Fibroblast of lung (primary cell): ENCODE measurements at regions not wholly inside any gene's neighbourhood (a gene's known extent, or its start where the extent isn't known, plus 50 kb on each side); places are given as distances from the start of the nearest gene placed in this dataset.
A peak's percentile ranks its signal among the peaks of the same experiment; 100 is the strongest.

Source experiments
- DNase-seq, 2 donors: peaks; one replicate each; pipeline versions ENCODE4 v3.0.0 to v3.0.0-alpha.2; 2010; ENCODE audit warnings: low read depth in 2 of 2
- H2AFZ ChIP-seq: 2 replicates; pipeline ENCODE4 v1.5.1; 2012; ENCODE audit warnings: low read length, control low read depth, inconsistent platforms
- H3K27ac ChIP-seq: 2 replicates; pipeline ENCODE4 v1.5.1; 2011; ENCODE audit warnings: low read length, control low read depth; ENCODE audit not compliant: insufficient read depth
- H3K27me3 ChIP-seq: 2 replicates; pipeline ENCODE4 v1.5.1; 2011; ENCODE audit warnings: mild to moderate bottlenecking, low read length; ENCODE audit not compliant: control insufficient read depth, insufficient read depth
- H3K36me3 ChIP-seq: 2 replicates; pipeline ENCODE4 v1.5.1; 2011; ENCODE audit warnings: low read length; ENCODE audit not compliant: control insufficient read depth, insufficient read depth
- H3K4me1 ChIP-seq: 2 replicates; pipeline ENCODE4 v1.5.1; 2011; ENCODE audit warnings: low read length; ENCODE audit not compliant: control insufficient read depth, insufficient read depth; ENCODE audit errors: extremely low read depth
- H3K4me2 ChIP-seq: 2 replicates; pipeline ENCODE4 v1.5.1; 2011; ENCODE audit warnings: low read length, control low read depth; ENCODE audit not compliant: insufficient read depth; ENCODE audit errors: extremely low read depth
- H3K4me3 ChIP-seq, 4 experiments: fragments of 200-600 bp in 1 of 4; sonication (generic) in 1 of 4; replicated peaks in 1 of 4; 2 replicates each; pipeline ENCODE4 v1.5.1; 2011 to 2016; ENCODE audit warnings: low read length in 4 of 4, low read depth in 3 of 4, mild to moderate bottlenecking in 3 of 4, control low read depth in 2 of 4, inconsistent platforms in 1 of 4, mixed read lengths in 1 of 4; ENCODE audit not compliant: insufficient read depth in 1 of 4; ENCODE audit errors: control extremely low read depth in 1 of 4
- H3K79me2 ChIP-seq: 2 replicates; pipeline ENCODE4 v1.5.1; 2012; ENCODE audit warnings: mild to moderate bottlenecking, low read length, inconsistent platforms; ENCODE audit not compliant: control insufficient read depth, insufficient read depth
- H3K9ac ChIP-seq: 2 replicates; pipeline ENCODE4 v1.5.1; 2011; ENCODE audit warnings: mild to moderate bottlenecking, low read length, control low read depth; ENCODE audit not compliant: insufficient read depth
- H3K9me3 ChIP-seq: 2 replicates; pipeline ENCODE4 v1.5.1; 2012; ENCODE audit warnings: low read depth, low read length; ENCODE audit not compliant: control insufficient read depth, insufficient read depth
- H4K20me1 ChIP-seq: 2 replicates; pipeline ENCODE4 v1.5.1; 2011; ENCODE audit warnings: low read length; ENCODE audit not compliant: control insufficient read depth, insufficient read depth; ENCODE audit errors: extremely low read depth
- CTCF ChIP-seq, 2 donors: IDR thresholded peaks in 1 of 2; conservative IDR thresholded peaks in 1 of 2; 1 replicate in 1 of 2; 2 replicates in 1 of 2; pipeline ENCODE4 v1.5.1; 2011 to 2012; ENCODE audit warnings: low read length in 2 of 2, control low read depth in 1 of 2, inconsistent platforms in 1 of 2, low read depth in 1 of 2, mild to moderate bottlenecking in 1 of 2
- EZH2 ChIP-seq: IDR thresholded peaks from 2 replicates; pipeline ENCODE4 v1.5.1; 2012; ENCODE audit warnings: low read length, control low read depth, mild to moderate bottlenecking; ENCODE audit errors: missing control alignments

- H3K4me1 ChIP-seq, result no peaks in the 10 kb centered on the region
- no peaks in the 10 kb centered on the region for H3K27me3 ChIP-seq
- H3K9ac ChIP-seq, result no peak overlapping the region
- DNase-seq, result no peak
- H3K79me2 ChIP-seq, result no peaks in the 10 kb centered on the region
- no peaks in the 10 kb centered on the region for H4K20me1 ChIP-seq
- H3K9me3 ChIP-seq, result no peaks in the 10 kb centered on the region
- no peak overlapping the region for H3K27ac ChIP-seq
- H3K4me3 ChIP-seq, result no peak overlapping the region
- no peaks in the 10 kb centered on the region for H3K36me3 ChIP-seq
- no peak for TF ChIP-seq CTCF (conservative IDR thresholded peaks at IDR 0.05 in 1 of 2, IDR thresholded peaks at IDR 0.05 in 1 of 2; ENCODE audit: low read depth in 1 of 2, low read length in 2 of 2)
- TF ChIP-seq EZH2, result no peak
- no peak overlapping the region for H3K4me2 ChIP-seq
- no peak overlapping the region for H2AFZ ChIP-seq
Measured at GRCh38 chr7:12968836-12969422, 281.5 kb downstream of the ARL4A start.

- Histone ChIP-seq H3K4me2 (no peak overlapping the region), H3K79me2 (no peaks in the 10 kb centered on the region), H3K9me3 (no peaks in the 10 kb centered on the region), H3K27me3 (no peaks in the 10 kb centered on the region), H3K9ac (no peak overlapping the region), H3K36me3 (no peaks in the 10 kb centered on the region), H4K20me1 (no peaks in the 10 kb centered on the region), H3K4me3 (no peak overlapping the region), H2AFZ (no peak overlapping the region), H3K27ac (no peak overlapping the region), H3K4me1 (no peaks in the 10 kb centered on the region)
- TF ChIP-seq CTCF (conservative IDR thresholded peaks at IDR 0.05 in 1 of 2, IDR thresholded peaks at IDR 0.05 in 1 of 2; ENCODE audit: low read depth in 1 of 2, low read length in 2 of 2) (no peak), EZH2 (no peak)
- peak in 1 of 2 donors; percentile 19 for DNase-seq
Measured at GRCh38 chr7:12970626-12971025, 283.2 kb downstream of the ARL4A start.

- H3K4me3 ChIP-seq, result no peak overlapping the region
- H4K20me1 ChIP-seq, result no peaks in the 10 kb centered on the region
- no peak overlapping the region for H3K27ac ChIP-seq
- H3K9ac ChIP-seq, result no peak overlapping the region
- no peaks in the 10 kb centered on the region for H3K27me3 ChIP-seq
- H3K4me2 ChIP-seq, result no peak overlapping the region
- H3K36me3 ChIP-seq, result no peaks in the 10 kb centered on the region
- H3K9me3 ChIP-seq, result no peaks in the 10 kb centered on the region
- no peak for DNase-seq
- H3K79me2 ChIP-seq, result no peaks in the 10 kb centered on the region
- no peak overlapping the region for H2AFZ ChIP-seq
- H3K4me1 ChIP-seq, result no peaks in the 10 kb centered on the region
- no peak for TF ChIP-seq CTCF (conservative IDR thresholded peaks at IDR 0.05 in 1 of 2, IDR thresholded peaks at IDR 0.05 in 1 of 2; ENCODE audit: low read depth in 1 of 2, low read length in 2 of 2)
- TF ChIP-seq EZH2, result no peak
Measured at GRCh38 chr7:12974451-12975166, 287.2 kb downstream of the ARL4A start.
